H1 (cell line): ENCODE measurements at regions not wholly inside any gene's neighbourhood (a gene's known extent, or its start where the extent isn't known, plus 50 kb on each side); places are given as distances from the start of the nearest gene placed in this dataset.

Experiments used
- CREB1 ChIP-seq: IDR thresholded peaks from 2 replicates; pipeline ENCODE4 v1.6.1; 2012; ENCODE audit warnings: inconsistent platforms
- MAFK ChIP-seq: IDR thresholded peaks from 2 replicates; pipeline ENCODE4 v1.6.1; 2012; ENCODE audit warnings: low read depth, mild to moderate bottlenecking, improper control_type of control experiment, low read length
- RFX5 ChIP-seq: IDR thresholded peaks from 2 replicates; pipeline ENCODE4 v1.6.1; 2011; ENCODE audit warnings: low read depth, low read length, improper control_type of control experiment, borderline replicate concordance
- SAP30 ChIP-seq: fragments of 300-600 bp; sonication (generic); IDR thresholded peaks from 2 replicates; pipeline ENCODE4 v1.7.1; 2012; ENCODE audit warnings: low read length, moderate library complexity, mild to moderate bottlenecking, inconsistent platforms; ENCODE audit not compliant: insufficient read depth, insufficient replicate concordance
- SIN3A ChIP-seq, 2 experiments: IDR thresholded peaks in 1 of 2; conservative IDR thresholded peaks in 1 of 2; 2 replicates each; pipeline ENCODE4 v1.6.1; 2011 to 2012; ENCODE audit warnings: low read length in 2 of 2, improper control_type of control experiment in 1 of 2, low read depth in 1 of 2, mild to moderate bottlenecking in 1 of 2
- SIRT6 ChIP-seq: IDR thresholded peaks from one replicate; pipeline ENCODE4 v1.7.1; 2012; ENCODE audit warnings: low read length, inconsistent platforms
- TEAD4 ChIP-seq: IDR thresholded peaks from 2 replicates; pipeline ENCODE4 v1.6.1; 2012; ENCODE audit warnings: low read depth, low read length, inconsistent platforms, mixed read lengths
- TF ChIP-seq, protein P1 (sequence below): IDR thresholded peaks from 2 replicates; pipeline ENCODE4 v1.6.1; 2012; ENCODE audit warnings: inconsistent platforms

DNA sequence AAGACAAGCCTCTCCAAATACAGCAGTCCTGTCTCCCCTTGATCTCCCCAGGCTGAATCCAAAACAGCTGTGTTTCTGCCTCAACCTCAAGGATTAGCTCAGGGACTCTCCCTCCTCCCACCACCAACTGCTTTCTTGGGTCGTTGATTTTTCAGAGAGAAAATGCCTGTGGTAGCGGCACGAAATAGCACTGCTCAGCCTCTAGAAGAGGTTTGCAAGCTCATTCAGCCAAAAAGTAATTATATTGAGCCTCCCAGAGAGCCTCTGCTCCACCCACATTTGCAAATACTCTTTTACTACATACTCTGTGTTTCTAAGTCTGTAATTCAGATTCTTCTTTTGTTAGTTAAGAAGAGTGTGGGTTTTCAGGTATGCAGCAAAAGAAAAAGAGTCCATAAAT, 396.4 kb upstream of the TNP1 start (continued):
- TF ChIP-seq SIN3A (conservative IDR thresholded peaks at IDR 0.05 in 1 of 2, IDR thresholded peaks at IDR 0.05 in 1 of 2; ENCODE audit: low read depth in 1 of 2, low read length in 2 of 2) (no peak), TEAD4 (no peak), MAFK (no peak), SIRT6 (no peak), CREB1 (no peak), SAP30 (no peak), RFX5 (no peak)
- TF ChIP-seq, protein P1, sequence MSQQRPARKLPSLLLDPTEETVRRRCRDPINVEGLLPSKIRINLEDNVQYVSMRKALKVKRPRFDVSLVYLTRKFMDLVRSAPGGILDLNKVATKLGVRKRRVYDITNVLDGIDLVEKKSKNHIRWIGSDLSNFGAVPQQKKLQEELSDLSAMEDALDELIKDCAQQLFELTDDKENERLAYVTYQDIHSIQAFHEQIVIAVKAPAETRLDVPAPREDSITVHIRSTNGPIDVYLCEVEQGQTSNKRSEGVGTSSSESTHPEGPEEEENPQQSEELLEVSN, result no peak
